ENCODE measurements at regions not wholly inside any gene's neighbourhood (a gene's known extent, or its start where the extent isn't known, plus 50 kb on each side); places are given as distances from the start of the nearest gene placed in this dataset.

GRCh38 chr9:31608416-31608815 lies 776.0 kb upstream of the ACO1 start:
- TF ChIP-seq ATF2 (IDR thresholded peaks at IDR 0.05; ENCODE audit: low read length): no peak
- no peak for TF ChIP-seq EZH2 (IDR thresholded peaks at IDR 0.05; ENCODE audit: low read depth, low read length, severe bottlenecking)
- TF ChIP-seq CTCF (IDR thresholded peaks at IDR 0.05; ENCODE audit: control extremely low read depth in 1 of 3, insufficient read depth in 1 of 3, low read depth in 1 of 3, low read length in 3 of 3): no peak
- no peak for TF ChIP-seq POLR2AphosphoS5 (IDR thresholded peaks at IDR 0.05; ENCODE audit: low read depth, low read length)
- no peak for TF ChIP-seq RAD21 (IDR thresholded peaks at IDR 0.05 in 1 of 2, conservative IDR thresholded peaks at IDR 0.05 in 1 of 2; ENCODE audit: low read depth in 2 of 2, low read length in 2 of 2)
- TF ChIP-seq CHD2 (IDR thresholded peaks at IDR 0.05; ENCODE audit: low read length): no peak
- TF ChIP-seq HDAC2 (IDR thresholded peaks at IDR 0.05; ENCODE audit: borderline replicate concordance in 1 of 2, low read depth in 2 of 2, low read length in 2 of 2): no peak
- no peak for TF ChIP-seq SP2 (IDR thresholded peaks at IDR 0.05; ENCODE audit: low read length)
- no peak for TF ChIP-seq USF2 (IDR thresholded peaks at IDR 0.05; ENCODE audit: low read length)
- TF ChIP-seq ASH2L (IDR thresholded peaks at IDR 0.05; ENCODE audit: low read length): no peak
